ENCODE measurements at regions not wholly inside any gene's neighbourhood (a gene's known extent, or its start where the extent isn't known, plus 50 kb on each side); places are given as distances from the start of the nearest gene placed in this dataset.
"Not testable (repeated sequence)": the region's sequence is repeated elsewhere in the genome, so short reads cannot be mapped to it uniquely, and the experiment has no call there.

DNA sequence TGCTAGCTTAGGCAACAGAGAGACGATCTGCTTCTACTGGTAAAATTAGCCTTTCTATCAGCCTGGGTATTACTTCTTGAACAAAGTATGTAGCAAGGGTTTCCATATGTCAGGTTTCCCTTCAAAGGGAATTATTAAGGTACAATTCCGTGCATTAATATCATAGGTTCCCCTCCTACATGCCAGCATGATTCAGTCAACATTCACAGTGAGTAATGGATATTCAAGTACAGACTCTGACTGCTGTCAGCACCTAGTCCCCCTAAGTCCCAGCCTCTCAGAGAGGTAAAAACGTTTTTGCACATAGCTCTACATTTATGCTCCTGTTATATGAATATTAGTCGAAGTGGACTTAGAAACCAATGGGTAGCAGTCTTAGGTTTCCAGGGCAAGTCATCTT, 322.4 kb upstream of the CCNG1 start:
- H3K27me3 Mint-ChIP-seq, result no peaks in the 10 kb centered on the region

DNA sequence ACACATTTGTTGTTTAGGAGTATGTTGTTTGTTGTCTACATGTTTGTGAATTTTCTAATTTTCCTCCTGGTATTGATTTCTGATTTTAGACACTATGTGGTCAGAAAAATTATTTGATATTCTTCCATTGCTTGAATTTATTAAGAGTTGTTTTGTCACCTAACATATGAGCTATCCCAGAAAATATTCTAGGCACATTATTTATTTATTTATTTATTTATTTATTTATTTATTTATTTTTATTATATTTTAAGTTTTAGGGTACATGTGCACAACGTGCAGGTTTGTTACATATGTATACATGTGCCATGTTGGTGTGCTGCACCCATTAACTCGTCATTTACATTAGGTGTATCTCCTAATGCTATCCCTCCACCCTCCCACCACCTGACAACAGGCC, 320.8 kb upstream of the CCNG1 start:
- not testable (repeated sequence) for H3K27ac Mint-ChIP-seq; H3K36me3 Mint-ChIP-seq; H3K4me3 Mint-ChIP-seq; DNase-seq (ENCODE audit: extremely low spot score, unreplicated experiment); H3K9me3 Mint-ChIP-seq; H3K27me3 Mint-ChIP-seq; H3K4me1 Mint-ChIP-seq (ENCODE audit: unreplicated experiment)

More for the DNA sequence above, 322.4 kb upstream of the CCNG1 start:
- DNase-seq (ENCODE audit: extremely low spot score, unreplicated experiment), result no peak
- Mint-ChIP-seq H3K4me3 (no peak overlapping the region), H3K9me3 (no peaks in the 10 kb centered on the region), H3K27ac (no peak overlapping the region), H3K36me3 (no peaks in the 10 kb centered on the region), H3K4me1 (ENCODE audit: unreplicated experiment) (no peaks in the 10 kb centered on the region)
- TF ChIP-seq CTCF (conservative IDR thresholded peaks at IDR 0.05), result no peak

- H3K4me1 Mint-ChIP-seq (ENCODE audit: unreplicated experiment), result no peaks in the 10 kb centered on the region
- H3K36me3 Mint-ChIP-seq, result no peaks in the 10 kb centered on the region
- no peak for TF ChIP-seq CTCF (conservative IDR thresholded peaks at IDR 0.05)
- no peak overlapping the region for H3K27ac Mint-ChIP-seq
- no peak for DNase-seq (ENCODE audit: extremely low spot score, unreplicated experiment)
- no peaks in the 10 kb centered on the region for H3K27me3 Mint-ChIP-seq
- no peak overlapping the region for H3K4me3 Mint-ChIP-seq
- no peaks in the 10 kb centered on the region for H3K9me3 Mint-ChIP-seq
These were observed 303.3 kb upstream of the CCNG1 start for GRCh38 chr5:163134061-163134460.

- no peak overlapping the region for H3K4me3 Mint-ChIP-seq
- H3K27ac Mint-ChIP-seq, result no peak overlapping the region
- no peak for DNase-seq (ENCODE audit: extremely low spot score, unreplicated experiment)
- H3K4me1 Mint-ChIP-seq (ENCODE audit: unreplicated experiment), result no peaks in the 10 kb centered on the region
- H3K36me3 Mint-ChIP-seq, result no peaks in the 10 kb centered on the region
- H3K9me3 Mint-ChIP-seq, result no peaks in the 10 kb centered on the region
- no peak for TF ChIP-seq CTCF (conservative IDR thresholded peaks at IDR 0.05)
- no peaks in the 10 kb centered on the region for H3K27me3 Mint-ChIP-seq
These were observed 301.5 kb upstream of the CCNG1 start for GRCh38 chr5:163135849-163136248.

- H3K27me3 Mint-ChIP-seq, result no peaks in the 10 kb centered on the region
- no peak overlapping the region for H3K27ac Mint-ChIP-seq
- no peak overlapping the region for H3K4me3 Mint-ChIP-seq
- H3K9me3 Mint-ChIP-seq, result no peaks in the 10 kb centered on the region
- DNase-seq (ENCODE audit: extremely low spot score, unreplicated experiment), result no peak
- H3K36me3 Mint-ChIP-seq, result no peaks in the 10 kb centered on the region
- no peaks in the 10 kb centered on the region for H3K4me1 Mint-ChIP-seq (ENCODE audit: unreplicated experiment)
- TF ChIP-seq CTCF (conservative IDR thresholded peaks at IDR 0.05), result no peak
These were observed 275.9 kb upstream of the CCNG1 start for GRCh38 chr5:163161512-163161911.

GRCh38 chr5:163162645-163163044, 274.8 kb upstream of the CCNG1 start:
- Mint-ChIP-seq H3K4me1 (ENCODE audit: unreplicated experiment) (no peaks in the 10 kb centered on the region), H3K4me3 (no peak overlapping the region), H3K9me3 (no peaks in the 10 kb centered on the region), H3K36me3 (no peaks in the 10 kb centered on the region), H3K27ac (no peak overlapping the region), H3K27me3 (no peaks in the 10 kb centered on the region)
- DNase-seq (ENCODE audit: extremely low spot score, unreplicated experiment), result no peak
- no peak for TF ChIP-seq CTCF (conservative IDR thresholded peaks at IDR 0.05)

Data from type B pancreatic cell (in vitro differentiated cells).